SJSA1 (cell line): ENCODE measurements at regions not wholly inside any gene's neighbourhood (a gene's known extent, or its start where the extent isn't known, plus 50 kb on each side); places are given as distances from the start of the nearest gene placed in this dataset.

Experiments
- DNase-seq, 2 experiments: peaks; one replicate each; pipeline ENCODE4 v3.0.0-alpha.2; 2015 to 2020; ENCODE audit warnings: low spot score in 2 of 2, low read depth in 1 of 2
- H3K27ac ChIP-seq: fragments of 250-450 bp; sonication (Bioruptor Pico); 2 replicates; pipeline ENCODE4 v1.5.1; 2020; ENCODE audit warnings: mild to moderate bottlenecking, moderate library complexity
- H3K27me3 ChIP-seq: fragments of 250-450 bp; sonication (Bioruptor Pico); replicated peaks from 2 replicates; pipeline ENCODE4 v1.5.1; 2020; ENCODE audit warnings: mild to moderate bottlenecking, moderate library complexity
- H3K36me3 ChIP-seq: fragments of 250-450 bp; sonication (Bioruptor Pico); 2 replicates; pipeline ENCODE4 v1.5.1; 2020; ENCODE audit warnings: mild to moderate bottlenecking
- H3K4me1 ChIP-seq: fragments of 250-450 bp; sonication (Bioruptor Pico); replicated peaks from 2 replicates; pipeline ENCODE4 v1.6.1; 2021; ENCODE audit warnings: mild to moderate bottlenecking
- H3K4me3 ChIP-seq: fragments of 250-450 bp; sonication (Bioruptor Pico); 2 replicates; pipeline ENCODE4 v1.5.1; 2020; ENCODE audit warnings: mild to moderate bottlenecking
- H3K9me3 ChIP-seq: fragments of 250-450 bp; sonication (Bioruptor Pico); replicated peaks from 2 replicates; pipeline ENCODE4 v1.5.1; 2020; ENCODE audit warnings: mild to moderate bottlenecking

DNA sequence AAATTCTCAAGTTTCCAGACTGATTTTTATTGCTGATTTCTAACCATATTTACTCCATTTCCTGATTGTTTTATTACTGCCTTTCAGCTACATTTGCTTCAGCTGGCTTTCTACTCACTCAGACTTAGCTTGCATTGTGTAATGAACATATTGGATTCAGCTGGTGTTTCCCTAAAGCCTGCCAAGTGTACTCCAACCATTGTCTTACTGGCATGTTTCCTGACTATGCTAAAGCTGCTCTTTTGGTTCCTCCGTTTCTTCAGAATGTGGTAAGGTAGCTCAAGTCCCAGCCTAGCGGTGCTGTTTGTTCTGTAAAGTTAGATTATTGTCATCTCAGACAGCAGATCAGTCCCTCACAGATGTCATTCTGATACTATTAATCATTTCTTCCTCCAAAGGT is 53.1 kb upstream of the GLRA2 start:
- Histone ChIP-seq H3K4me3 (no peak overlapping the region), H3K4me1 (no peaks in the 10 kb centered on the region), H3K27ac (no peak overlapping the region), H3K9me3 (no peaks in the 10 kb centered on the region), H3K27me3 (no peaks in the 10 kb centered on the region), H3K36me3 (no peaks in the 10 kb centered on the region)
- DNase-seq: no peak

- no peak overlapping the region for H3K4me3 ChIP-seq
- no peaks in the 10 kb centered on the region for H3K27me3 ChIP-seq
- no peaks in the 10 kb centered on the region for H3K9me3 ChIP-seq
- no peak for DNase-seq
- no peak overlapping the region for H3K27ac ChIP-seq
- no peaks in the 10 kb centered on the region for H3K36me3 ChIP-seq
- H3K4me1 ChIP-seq: no peaks in the 10 kb centered on the region
These were observed 79.6 kb upstream of the GLRA2 start for GRCh38 chrX:14449773-14450172.

- H3K36me3 ChIP-seq: no peaks in the 10 kb centered on the region
- no peaks in the 10 kb centered on the region for H3K9me3 ChIP-seq
- DNase-seq: no peak
- H3K27ac ChIP-seq: no peak overlapping the region
- H3K4me1 ChIP-seq: no peaks in the 10 kb centered on the region
- H3K4me3 ChIP-seq: no peak overlapping the region
- H3K27me3 ChIP-seq: no peaks in the 10 kb centered on the region
These were observed 80.9 kb upstream of the GLRA2 start for GRCh38 chrX:14448406-14448805.

DNA sequence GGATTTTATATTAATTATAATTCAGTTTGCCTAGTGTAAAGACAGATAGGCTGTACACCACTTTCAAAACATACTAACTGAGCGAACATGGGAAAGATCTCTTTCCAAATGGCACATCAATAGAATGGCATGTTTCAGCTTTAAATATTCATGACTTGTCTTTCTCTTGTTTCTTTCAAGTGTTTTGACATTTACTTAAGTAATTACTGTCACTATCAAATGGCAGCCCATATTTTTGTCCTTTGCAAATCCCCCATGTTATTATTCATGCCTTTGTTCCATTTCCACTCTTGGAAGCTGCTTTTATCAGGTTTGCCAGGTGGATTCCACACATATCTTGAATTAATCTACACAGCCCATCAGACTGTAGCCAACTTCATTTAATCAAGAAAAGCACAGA is 89.2 kb upstream of the GLRA2 start:
- no peak for DNase-seq
- Histone ChIP-seq H3K9me3 (no peaks in the 10 kb centered on the region), H3K4me1 (no peaks in the 10 kb centered on the region)

GRCh38 chrX:14427614-14428013 is 101.7 kb upstream of the GLRA2 start:
- Histone ChIP-seq H3K9me3 (no peaks in the 10 kb centered on the region), H3K27me3 (no peaks in the 10 kb centered on the region), H3K4me1 (no peaks in the 10 kb centered on the region), H3K36me3 (no peaks in the 10 kb centered on the region), H3K4me3 (no peak overlapping the region), H3K27ac (no peak overlapping the region)
- DNase-seq: no peak

More for the DNA sequence above, 89.2 kb upstream of the GLRA2 start:
- Histone ChIP-seq H3K4me3 (no peak overlapping the region), H3K27me3 (no peaks in the 10 kb centered on the region), H3K27ac (no peak overlapping the region), H3K36me3 (no peaks in the 10 kb centered on the region)

DNA sequence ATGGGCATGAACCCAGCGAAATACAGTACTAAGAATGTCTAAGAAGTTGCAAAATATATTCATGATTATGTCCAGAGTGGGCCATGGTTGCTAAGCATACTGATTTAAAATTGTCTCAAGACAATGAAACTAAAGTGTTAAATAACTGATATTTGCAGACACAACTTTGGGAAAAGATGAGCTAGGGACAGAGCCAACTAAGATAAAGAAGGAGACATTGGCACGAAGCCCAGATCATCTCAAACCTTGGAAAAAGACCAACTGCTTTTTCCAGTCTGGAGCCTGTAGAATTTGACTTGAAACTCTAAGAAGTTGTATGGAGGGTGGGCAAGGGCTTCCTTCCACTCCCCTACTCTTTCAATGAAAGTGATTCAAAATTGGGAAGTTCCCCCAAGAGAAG is 108.5 kb upstream of the GLRA2 start:
- Histone ChIP-seq H3K4me1 (no peaks in the 10 kb centered on the region), H3K27me3 (no peaks in the 10 kb centered on the region), H3K9me3 (no peaks in the 10 kb centered on the region), H3K27ac (no peak overlapping the region), H3K4me3 (no peak overlapping the region), H3K36me3 (no peaks in the 10 kb centered on the region)
- DNase-seq: no peak

DNA sequence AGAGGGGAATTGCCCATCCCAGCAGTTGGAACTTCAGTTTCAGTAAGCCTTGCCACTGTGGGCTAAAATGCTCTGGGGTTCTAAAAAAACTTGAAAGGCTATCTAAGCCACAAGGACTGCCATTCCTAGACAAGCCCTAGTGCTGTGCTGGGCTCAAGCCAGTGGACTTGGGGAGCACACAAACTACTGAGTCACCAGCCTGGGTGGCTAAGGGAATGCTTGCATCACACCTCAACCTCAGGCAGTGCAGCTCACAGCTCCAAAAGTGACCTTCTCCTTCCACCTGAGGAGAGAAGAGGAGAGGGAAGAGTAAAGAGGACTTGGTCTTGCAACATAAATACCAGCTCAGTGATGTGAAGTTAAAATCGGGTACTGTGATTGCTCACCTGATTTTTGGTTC is 116.7 kb upstream of the GLRA2 start:
- DNase-seq: no peak
- Histone ChIP-seq H3K36me3 (no peaks in the 10 kb centered on the region), H3K4me3 (no peak overlapping the region), H3K9me3 (no peaks in the 10 kb centered on the region), H3K4me1 (no peaks in the 10 kb centered on the region), H3K27me3 (no peaks in the 10 kb centered on the region), H3K27ac (no peak overlapping the region)

DNA sequence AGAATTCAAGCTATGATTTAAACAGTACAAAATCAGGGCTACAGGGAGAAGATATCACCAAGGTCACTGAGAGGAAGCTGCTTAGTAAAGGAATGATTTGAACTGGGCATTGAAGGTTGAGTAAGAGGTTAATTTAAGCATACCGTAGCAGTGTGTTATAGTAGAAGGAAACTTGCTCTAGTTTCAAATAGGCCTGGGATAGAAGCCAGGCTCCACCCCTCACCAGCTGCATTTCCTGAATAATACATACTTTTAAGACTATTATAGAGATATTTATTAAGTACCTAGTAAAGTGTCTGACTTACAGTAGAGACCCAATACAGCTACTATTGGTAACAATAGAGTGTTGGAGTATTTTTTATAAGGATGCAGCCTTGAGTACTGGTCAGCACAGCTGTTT is 118.0 kb upstream of the GLRA2 start:
- Histone ChIP-seq H3K4me1 (no peaks in the 10 kb centered on the region), H3K27me3 (no peaks in the 10 kb centered on the region), H3K27ac (no peak overlapping the region), H3K9me3 (no peaks in the 10 kb centered on the region), H3K36me3 (no peaks in the 10 kb centered on the region), H3K4me3 (no peak overlapping the region)
- no peak for DNase-seq

DNA sequence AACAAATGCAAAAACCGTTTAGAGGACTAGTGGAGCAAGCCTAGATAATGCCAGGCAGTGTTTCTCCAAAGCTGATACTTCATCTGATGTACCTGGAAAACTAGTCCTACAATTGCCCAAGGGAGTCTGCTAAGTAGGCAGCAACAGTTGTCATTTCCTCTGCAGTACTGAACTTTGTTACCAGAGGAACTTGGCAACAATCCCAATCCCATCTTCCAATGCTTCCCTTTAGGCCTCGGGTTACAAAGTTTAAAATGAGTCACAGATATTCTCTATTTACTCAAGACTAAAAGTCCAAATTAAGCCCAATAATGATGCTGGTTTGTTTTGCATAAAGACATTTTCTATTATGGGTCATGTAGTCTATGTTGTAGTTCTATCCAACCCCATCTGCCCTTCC is 120.0 kb upstream of the GLRA2 start:
- Histone ChIP-seq H3K4me1 (no peaks in the 10 kb centered on the region), H3K27me3 (no peaks in the 10 kb centered on the region), H3K27ac (no peak overlapping the region), H3K9me3 (no peaks in the 10 kb centered on the region), H3K36me3 (no peaks in the 10 kb centered on the region), H3K4me3 (no peak overlapping the region)
- DNase-seq: no peak

- no peak overlapping the region for H3K4me3 ChIP-seq
- H3K27me3 ChIP-seq: no peaks in the 10 kb centered on the region
- no peaks in the 10 kb centered on the region for H3K36me3 ChIP-seq
- no peaks in the 10 kb centered on the region for H3K9me3 ChIP-seq
- DNase-seq: no peak
- H3K4me1 ChIP-seq: no peaks in the 10 kb centered on the region
- H3K27ac ChIP-seq: no peak overlapping the region
These were observed 123.1 kb upstream of the GLRA2 start for GRCh38 chrX:14406225-14406624.

DNA sequence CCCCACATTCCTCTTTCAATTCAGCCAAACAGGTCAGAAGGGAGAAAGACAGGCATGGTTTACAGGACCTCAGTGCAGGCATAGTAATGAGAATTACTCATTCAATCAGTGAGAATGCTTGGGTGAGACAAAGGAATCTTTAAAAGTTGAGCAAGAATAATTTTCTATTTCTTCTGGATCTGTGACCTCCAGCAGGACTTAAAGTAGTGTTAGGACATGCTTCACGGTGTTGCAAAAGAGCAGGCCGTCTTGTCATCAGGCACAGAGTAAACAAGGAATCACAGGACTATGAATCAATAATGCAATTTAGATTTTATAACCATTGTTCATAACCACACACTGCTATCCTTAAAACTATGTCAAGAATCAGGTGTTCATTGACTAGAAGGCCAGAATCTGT is 130.6 kb upstream of the GLRA2 start:
- Histone ChIP-seq H3K4me3 (no peak overlapping the region), H3K27me3 (no peaks in the 10 kb centered on the region), H3K36me3 (no peaks in the 10 kb centered on the region), H3K27ac (no peak overlapping the region), H3K4me1 (no peaks in the 10 kb centered on the region), H3K9me3 (no peaks in the 10 kb centered on the region)
- DNase-seq: no peak

- no peaks in the 10 kb centered on the region for H3K36me3 ChIP-seq
- no peaks in the 10 kb centered on the region for H3K27me3 ChIP-seq
- no peaks in the 10 kb centered on the region for H3K9me3 ChIP-seq
- no peak for DNase-seq
- H3K4me1 ChIP-seq: no peaks in the 10 kb centered on the region
- no peak overlapping the region for H3K4me3 ChIP-seq
- no peak overlapping the region for H3K27ac ChIP-seq
These were observed 139.7 kb upstream of the GLRA2 start for GRCh38 chrX:14389682-14390081.

DNA sequence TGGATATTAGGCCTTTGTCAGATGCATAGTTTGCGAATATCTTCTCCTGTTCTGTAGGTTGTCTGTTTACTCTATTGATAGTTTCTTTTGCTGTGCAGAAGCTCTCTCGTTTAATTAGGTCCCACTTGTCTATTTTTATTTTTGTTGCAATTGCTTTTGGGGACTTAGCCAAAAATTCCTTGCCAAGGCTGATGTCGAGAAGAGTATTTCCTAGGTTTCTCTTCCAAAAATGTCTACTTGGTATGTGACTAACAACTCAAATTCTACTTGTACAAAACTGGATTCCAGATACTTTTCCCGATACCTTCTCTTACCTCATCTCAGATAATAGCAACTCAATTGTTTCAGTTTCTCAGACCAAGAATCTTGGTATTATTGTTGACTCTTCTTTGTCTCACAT is 142.4 kb upstream of the GLRA2 start:
- DNase-seq: no peak
- no peak overlapping the region for H3K27ac ChIP-seq

DNA sequence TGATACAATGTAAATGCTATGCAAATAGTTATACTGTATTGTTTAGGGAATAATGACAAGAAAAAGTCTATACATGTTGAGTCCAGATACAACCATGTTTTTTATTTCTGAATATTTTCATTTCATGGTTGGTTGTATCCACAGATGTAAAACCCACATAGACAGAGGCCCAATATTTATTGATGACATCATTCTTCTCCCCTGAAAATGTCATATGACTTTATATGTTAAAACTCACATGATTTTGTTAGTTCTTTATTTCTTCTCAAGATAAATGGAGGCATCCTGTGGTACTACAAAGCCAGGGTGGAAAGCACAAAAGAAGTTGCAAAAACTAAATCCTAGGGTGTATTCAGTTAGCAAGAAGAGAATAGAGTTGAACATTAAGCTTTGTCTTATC is 149.3 kb upstream of the GLRA2 start:
- Histone ChIP-seq H3K27me3 (no peaks in the 10 kb centered on the region), H3K9me3 (no peaks in the 10 kb centered on the region), H3K36me3 (no peaks in the 10 kb centered on the region), H3K4me1 (no peaks in the 10 kb centered on the region), H3K4me3 (no peak overlapping the region), H3K27ac (no peak overlapping the region)
- DNase-seq: no peak

More for the DNA sequence above, 142.4 kb upstream of the GLRA2 start:
- H3K4me3 ChIP-seq: no peak overlapping the region
- H3K4me1 ChIP-seq: no peaks in the 10 kb centered on the region
- H3K27me3 ChIP-seq: no peaks in the 10 kb centered on the region
- H3K9me3 ChIP-seq: no peaks in the 10 kb centered on the region
- no peaks in the 10 kb centered on the region for H3K36me3 ChIP-seq

- H3K4me3 ChIP-seq: no peak overlapping the region
- no peak for DNase-seq
- no peaks in the 10 kb centered on the region for H3K27me3 ChIP-seq
- H3K27ac ChIP-seq: no peak overlapping the region
- H3K36me3 ChIP-seq: no peaks in the 10 kb centered on the region
- H3K4me1 ChIP-seq: no peaks in the 10 kb centered on the region
- H3K9me3 ChIP-seq: no peaks in the 10 kb centered on the region
These were observed 151.9 kb upstream of the GLRA2 start for GRCh38 chrX:14377427-14377826.
